Duodenal mucosa (tissue), 2 donors: ENCODE measurements at regions not wholly inside any gene's neighbourhood (a gene's known extent, or its start where the extent isn't known, plus 50 kb on each side); places are given as distances from the start of the nearest gene placed in this dataset.

Experiments
- H3K27ac ChIP-seq: one replicate; pipeline ENCODE4 v1.7.0; 2013; ENCODE audit warnings: low read depth, low read length
- H3K27me3 ChIP-seq, 2 donors: one replicate each; pipeline ENCODE4 v1.7.0; 2013; ENCODE audit warnings: low read length in 2 of 2, control low read depth in 1 of 2; ENCODE audit not compliant: insufficient read depth in 2 of 2, control insufficient read depth in 1 of 2
- H3K36me3 ChIP-seq, 2 donors: one replicate each; pipeline ENCODE4 v1.7.0; 2013; ENCODE audit warnings: low read length in 2 of 2, control low read depth in 1 of 2; ENCODE audit not compliant: insufficient read depth in 2 of 2, control insufficient read depth in 1 of 2
- H3K4me1 ChIP-seq, 2 donors: one replicate each; pipeline ENCODE4 v1.7.0; 2013; ENCODE audit warnings: low read length in 2 of 2, control low read depth in 1 of 2; ENCODE audit not compliant: insufficient read depth in 2 of 2, control insufficient read depth in 1 of 2
- H3K4me3 ChIP-seq, 2 donors: one replicate each; pipeline ENCODE4 v1.7.0; 2013; ENCODE audit warnings: low read length in 2 of 2, low read depth in 1 of 2
- H3K9ac ChIP-seq, 2 donors: one replicate each; pipeline ENCODE4 v1.7.0; 2013; ENCODE audit warnings: low read length in 2 of 2, low read depth in 1 of 2
- H3K9me3 ChIP-seq, 2 donors: one replicate each; pipeline ENCODE4 v1.7.0; 2013; ENCODE audit warnings: low read length in 2 of 2, control low read depth in 1 of 2; ENCODE audit not compliant: control insufficient read depth in 1 of 2

- H3K9me3 ChIP-seq = no peaks in the 10 kb centered on the region
- peaks cover 0 to 6% of the 10 kb centered on the region in 2 donors for H3K27me3 ChIP-seq
- no peaks in the 10 kb centered on the region for H3K4me1 ChIP-seq
- no peak overlapping the region for H3K9ac ChIP-seq
- H3K27ac ChIP-seq = no peak overlapping the region
- no peak overlapping the region for H3K4me3 ChIP-seq
- no peaks in the 10 kb centered on the region for H3K36me3 ChIP-seq
These were observed 169.9 kb upstream of the RNF32 start for GRCh38 chr7:156470399-156471320.

- H3K27ac ChIP-seq = no peak overlapping the region
These were observed 173.5 kb upstream of the RNF32 start for GRCh38 chr7:156466955-156467625.

GRCh38 chr7:156466272-156466671 lies 174.3 kb upstream of the RNF32 start:
- Histone ChIP-seq H3K4me1 (no peaks in the 10 kb centered on the region), H3K27me3 (no peaks in the 10 kb centered on the region), H3K9ac (no peak overlapping the region), H3K27ac (no peak overlapping the region), H3K36me3 (no peaks in the 10 kb centered on the region), H3K4me3 (no peak overlapping the region), H3K9me3 (no peaks in the 10 kb centered on the region)

More at GRCh38 chr7:156466955-156467625, 173.5 kb upstream of the RNF32 start:
- Histone ChIP-seq H3K9me3 (no peaks in the 10 kb centered on the region), H3K4me1 (no peaks in the 10 kb centered on the region), H3K27me3 (no peaks in the 10 kb centered on the region), H3K4me3 (no peak overlapping the region), H3K36me3 (no peaks in the 10 kb centered on the region), H3K9ac (no peak overlapping the region)

- no peaks in the 10 kb centered on the region for H3K36me3 ChIP-seq
- no peaks in the 10 kb centered on the region for H3K4me1 ChIP-seq
- no peaks in the 10 kb centered on the region for H3K9me3 ChIP-seq
- H3K4me3 ChIP-seq = no peak overlapping the region
- H3K9ac ChIP-seq = no peak overlapping the region
- no peaks in the 10 kb centered on the region for H3K27me3 ChIP-seq
- no peak overlapping the region for H3K27ac ChIP-seq
These were observed 175.4 kb upstream of the RNF32 start for GRCh38 chr7:156465186-156465585.

GRCh38 chr7:156464339-156464738 lies 176.2 kb upstream of the RNF32 start:
- H3K27me3 ChIP-seq = no peaks in the 10 kb centered on the region
- no peak overlapping the region for H3K27ac ChIP-seq
- no peaks in the 10 kb centered on the region for H3K9me3 ChIP-seq
- H3K9ac ChIP-seq = no peak overlapping the region
- no peak overlapping the region for H3K4me3 ChIP-seq
- no peaks in the 10 kb centered on the region for H3K4me1 ChIP-seq
- no peaks in the 10 kb centered on the region for H3K36me3 ChIP-seq

- Histone ChIP-seq H3K4me1 (no peaks in the 10 kb centered on the region), H3K27me3 (no peaks in the 10 kb centered on the region), H3K9me3 (no peaks in the 10 kb centered on the region), H3K27ac (no peak overlapping the region), H3K9ac (no peak overlapping the region), H3K4me3 (no peak overlapping the region), H3K36me3 (no peaks in the 10 kb centered on the region)
These were observed 177.3 kb upstream of the RNF32 start for GRCh38 chr7:156463280-156463679.

- Histone ChIP-seq H3K27ac (no peak overlapping the region), H3K4me3 (no peak overlapping the region), H3K9ac (no peak overlapping the region), H3K4me1 (no peaks in the 10 kb centered on the region), H3K36me3 (no peaks in the 10 kb centered on the region), H3K27me3 (no peaks in the 10 kb centered on the region), H3K9me3 (no peaks in the 10 kb centered on the region)
These were observed 178.5 kb upstream of the RNF32 start for GRCh38 chr7:156461881-156462665.

GRCh38 chr7:156460858-156461627 lies 179.5 kb upstream of the RNF32 start:
- H3K27ac ChIP-seq = no peak overlapping the region
- H3K4me1 ChIP-seq = peaks cover 0 to 2% of the 10 kb centered on the region in 2 donors
- H3K9me3 ChIP-seq = no peaks in the 10 kb centered on the region
- no peaks in the 10 kb centered on the region for H3K27me3 ChIP-seq
- H3K4me3 ChIP-seq = no peak overlapping the region
- H3K36me3 ChIP-seq = no peaks in the 10 kb centered on the region
- no peak overlapping the region for H3K9ac ChIP-seq

- H3K9ac ChIP-seq = no peak overlapping the region
- no peak overlapping the region for H3K27ac ChIP-seq
- H3K27me3 ChIP-seq = peaks cover 0 to 3% of the 10 kb centered on the region in 2 donors
- H3K4me1 ChIP-seq = peaks cover 0 to 2% of the 10 kb centered on the region in 2 donors
- H3K4me3 ChIP-seq = no peak overlapping the region
- no peaks in the 10 kb centered on the region for H3K36me3 ChIP-seq
- no peaks in the 10 kb centered on the region for H3K9me3 ChIP-seq
These were observed 181.0 kb upstream of the RNF32 start for GRCh38 chr7:156459582-156459981.
